Renal cortex interstitium (tissue), 11 donors: ENCODE measurements at regions not wholly inside any gene's neighbourhood (a gene's known extent, or its start where the extent isn't known, plus 50 kb on each side); places are given as distances from the start of the nearest gene placed in this dataset.
"Not testable (repeated sequence)": the region's sequence is repeated elsewhere in the genome, so short reads cannot be mapped to it uniquely, and the experiment has no call there.

Experiments
- DNase-seq, 11 donors: peaks; one replicate each; pipeline ENCODE4 v3.0.0-alpha.2; 2013; ENCODE audit warnings: low read depth in 9 of 11, low spot score in 4 of 11; ENCODE audit errors: extremely low read depth in 1 of 11

DNA sequence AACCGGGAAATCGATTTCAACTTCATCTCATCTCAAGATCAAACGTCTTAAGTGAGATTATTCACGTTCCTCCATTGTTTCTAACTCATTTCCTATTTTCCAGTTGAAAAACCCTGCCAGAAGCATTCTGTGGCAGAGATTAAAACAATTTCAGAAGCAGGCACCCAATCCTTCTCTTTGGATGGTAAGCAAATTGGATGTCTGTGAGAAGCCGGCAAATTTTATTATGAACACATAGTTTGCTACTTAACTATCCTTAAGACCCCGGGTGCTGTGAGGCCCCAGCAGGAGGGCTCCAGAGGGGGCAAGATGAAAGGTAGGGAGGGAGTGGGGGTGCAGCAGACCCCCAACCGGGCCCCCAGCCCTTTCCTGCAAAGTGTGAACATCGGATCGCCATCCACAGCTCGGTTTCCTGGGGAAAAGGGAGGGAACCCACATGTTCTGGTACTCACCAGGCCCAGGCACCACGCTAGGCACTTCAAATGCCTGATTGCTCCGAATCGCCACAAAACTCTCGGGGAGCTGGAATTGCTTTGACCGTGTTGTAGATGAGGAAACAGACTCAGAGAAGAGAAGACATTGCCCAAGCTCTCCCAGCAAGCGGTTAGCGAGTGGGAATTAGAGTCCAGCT, 167.1 kb upstream of the MVB12B start:
- DNase-seq, result no peak

DNA sequence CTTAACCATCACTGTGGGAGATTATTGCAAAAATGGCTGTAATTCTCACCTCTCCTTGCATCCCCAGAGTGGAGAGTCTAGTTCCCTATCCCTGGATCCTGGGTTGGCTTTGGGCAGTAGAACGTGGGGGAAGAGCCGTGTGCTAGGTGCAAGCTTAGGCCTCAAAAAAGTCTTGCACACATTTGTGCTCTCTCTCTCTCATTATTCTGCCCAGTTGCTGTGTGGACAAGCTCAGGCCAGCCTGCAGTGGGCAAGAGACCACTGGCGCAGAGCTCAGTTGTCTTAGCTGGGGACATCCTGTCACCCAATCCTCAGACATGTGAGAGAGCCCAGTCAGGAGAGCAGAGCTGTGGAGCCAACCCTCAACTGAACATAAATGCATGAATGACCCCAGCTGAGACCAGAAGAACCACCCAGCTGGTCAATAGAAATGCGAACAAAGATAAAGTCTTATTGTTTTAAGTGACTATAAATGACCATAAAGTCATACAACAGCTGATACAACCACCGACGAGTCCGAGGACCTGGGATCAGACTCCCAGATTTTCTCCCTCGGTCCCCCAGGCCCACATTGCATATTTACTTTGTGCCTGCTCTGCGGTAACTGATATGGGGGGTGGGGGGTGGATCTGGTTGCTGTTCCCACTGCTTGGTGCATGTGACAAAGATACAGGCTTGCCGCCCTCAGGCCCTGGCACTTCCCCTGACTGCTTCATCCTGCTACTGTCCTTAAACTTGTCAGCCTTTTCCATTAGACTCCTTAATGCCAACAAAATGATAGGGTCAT, 166.4 kb upstream of the MVB12B start:
- DNase-seq, result no peak

GRCh38 chr9:126160854-126161329, 165.7 kb upstream of the MVB12B start:
- no peak for DNase-seq

GRCh38 chr9:126162611-126163381, 163.8 kb upstream of the MVB12B start:
- DNase-seq, result no peak

DNA sequence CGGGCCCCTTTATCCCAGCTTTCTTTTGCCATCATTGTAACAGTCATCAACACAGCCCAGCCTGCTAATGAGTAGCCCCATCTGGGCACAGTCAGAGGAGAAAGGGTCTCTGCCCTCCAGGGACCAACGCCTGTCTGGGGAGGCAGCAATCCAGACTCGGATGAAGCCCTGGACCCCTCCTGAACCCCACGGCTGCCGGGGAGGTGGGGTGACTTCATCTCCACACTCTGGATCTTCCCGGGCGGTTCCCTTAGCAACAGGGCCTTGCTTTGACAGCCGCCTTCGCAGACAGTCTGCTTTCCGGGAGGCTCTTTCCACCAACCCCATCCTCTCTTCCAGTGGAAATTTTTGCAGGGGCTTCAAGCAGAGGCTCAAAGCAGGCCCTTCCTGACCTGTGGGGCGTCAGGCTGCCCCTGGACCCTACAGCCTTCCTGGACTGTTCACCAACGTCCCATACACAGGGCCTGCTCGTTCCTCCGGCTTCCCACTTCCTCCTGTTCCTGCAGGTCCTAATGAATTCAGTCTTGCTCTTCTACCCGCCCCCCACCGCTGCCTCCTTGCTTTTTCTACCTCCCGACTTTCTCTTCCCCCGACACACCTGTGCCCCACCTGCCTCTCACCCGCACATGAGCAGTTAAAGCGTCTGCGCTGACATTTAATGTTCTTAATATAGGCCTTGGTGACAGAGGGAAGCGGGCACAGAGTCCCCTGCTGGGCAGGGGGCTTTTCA, 161.7 kb upstream of the MVB12B start:
- DNase-seq, result no peak

GRCh38 chr9:126165755-126166154, 160.9 kb upstream of the MVB12B start:
- DNase-seq, result no peak

GRCh38 chr9:126166291-126166690, 160.3 kb upstream of the MVB12B start:
- DNase-seq, result no peak

GRCh38 chr9:126166866-126167265, 159.8 kb upstream of the MVB12B start:
- no peak for DNase-seq

DNA sequence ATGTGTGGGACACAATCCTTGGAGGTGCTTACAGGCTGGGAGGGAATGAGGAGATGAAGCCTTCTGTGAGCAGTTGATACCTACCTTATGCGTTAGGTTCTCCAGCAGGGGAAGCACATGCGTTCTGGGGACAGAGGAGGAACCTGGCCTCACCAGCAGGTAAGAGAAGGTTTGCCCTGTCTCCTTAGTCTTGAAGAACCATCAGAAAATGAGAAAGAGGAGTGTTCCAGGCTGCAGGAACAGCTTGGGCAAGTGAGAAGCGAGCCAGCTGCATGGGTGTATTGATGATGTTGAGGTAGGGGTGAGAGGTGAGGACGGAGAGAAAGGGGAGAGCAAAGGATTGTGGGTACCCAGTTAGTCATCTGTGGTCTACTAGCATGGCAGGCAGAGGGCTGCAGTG, 156.9 kb upstream of the MVB12B start:
- no peak for DNase-seq

GRCh38 chr9:126170286-126170823, 156.3 kb upstream of the MVB12B start:
- no peak for DNase-seq

DNA sequence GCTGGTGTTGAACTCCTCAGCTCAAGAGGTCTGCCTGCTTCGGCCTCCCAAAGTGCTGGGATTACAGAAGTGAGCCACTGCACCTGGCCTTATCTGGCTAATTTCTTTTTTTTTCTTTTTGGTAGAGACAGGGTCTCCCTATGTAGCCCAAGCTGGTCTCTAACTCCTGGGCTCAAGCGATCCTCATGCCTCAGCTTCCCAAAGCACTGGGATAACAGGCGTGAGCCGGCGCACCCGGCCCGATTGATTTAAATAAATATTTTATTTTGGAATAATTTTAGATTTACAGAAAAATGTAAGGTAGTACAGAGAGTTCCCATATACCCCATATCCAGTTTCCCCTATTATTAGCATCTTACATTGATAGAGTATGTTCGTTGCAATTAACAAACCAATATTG, 155.0 kb upstream of the MVB12B start:
- no peak for DNase-seq

DNA sequence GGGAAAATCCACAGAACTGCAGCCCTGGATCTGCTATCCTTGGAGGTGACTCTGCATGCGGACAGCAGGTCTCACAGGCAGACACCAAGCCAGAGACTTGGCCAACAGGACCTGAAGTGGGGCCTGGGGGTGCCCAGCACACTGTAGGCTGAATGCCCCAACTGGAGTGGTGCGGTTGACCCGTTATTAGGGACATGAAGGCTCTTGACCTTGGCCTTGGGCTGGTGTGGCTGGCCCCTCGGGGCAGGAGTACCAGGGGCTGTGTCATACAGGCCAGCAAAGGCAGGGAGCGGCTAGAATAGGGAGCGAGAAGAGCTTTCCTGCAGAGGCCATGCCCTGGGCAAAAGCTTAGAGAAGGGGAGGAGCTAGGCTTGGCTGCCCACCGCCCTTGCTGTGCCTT, 153.2 kb upstream of the MVB12B start:
- no peak for DNase-seq

GRCh38 chr9:126173929-126174328, 152.7 kb upstream of the MVB12B start:
- DNase-seq, result no peak

GRCh38 chr9:126183266-126183665, 143.4 kb upstream of the MVB12B start:
- DNase-seq, result no peak

GRCh38 chr9:126190994-126191393, 135.6 kb upstream of the MVB12B start:
- not testable (repeated sequence) for DNase-seq

GRCh38 chr9:126198854-126199253, 127.8 kb upstream of the MVB12B start:
- DNase-seq, result no peak

DNA sequence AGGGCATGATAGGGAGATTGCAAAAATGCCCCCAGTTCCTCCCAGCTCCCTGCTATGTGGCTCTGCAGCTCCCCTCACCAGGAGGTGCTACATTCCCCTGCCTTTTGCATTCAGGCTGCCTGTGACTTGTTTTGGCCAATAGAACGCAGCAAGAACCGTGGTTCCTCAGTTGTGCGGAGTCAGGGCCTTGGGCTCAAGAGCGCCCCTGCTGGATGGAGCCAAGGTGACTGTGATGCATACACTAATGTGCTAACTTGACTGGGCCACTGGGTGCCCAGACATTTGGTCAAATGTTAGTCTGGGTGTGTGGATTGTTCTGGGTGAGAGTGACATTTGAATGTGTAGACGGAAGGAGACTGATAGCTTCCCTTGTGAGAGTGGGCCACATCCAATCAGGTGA, 123.3 kb upstream of the MVB12B start:
- DNase-seq, result no peak

- no peak for DNase-seq
Measured at GRCh38 chr9:126204197-126204596, 122.4 kb upstream of the MVB12B start.

- DNase-seq, result no peak
Measured at GRCh38 chr9:126204708-126205225, 121.9 kb upstream of the MVB12B start.
